Stimulated activated CD8-positive, alpha-beta memory T cell treated with anti-CD3 and anti-CD28 coated beads, Interleukin-15, amount 100 ng/mL, for 48 hours (primary cell): ENCODE measurements at regions not wholly inside any gene's neighbourhood (a gene's known extent, or its start where the extent isn't known, plus 50 kb on each side); places are given as distances from the start of the nearest gene placed in this dataset.
"Not testable (repeated sequence)": the region's sequence is repeated elsewhere in the genome, so short reads cannot be mapped to it uniquely, and the experiment has no call there.

Source experiments
- DNase-seq, 2 donors: peaks; one replicate each; pipeline ENCODE4 v3.0.0-alpha.2; 2020; ENCODE audit warnings: low read depth in 2 of 2

GRCh38 chr13:88717946-88718345, 1046.8 kb downstream of the SLITRK5 start:
- DNase-seq: no peak

GRCh38 chr13:88718781-88719180, 1047.6 kb downstream of the SLITRK5 start:
- DNase-seq: no peak

- DNase-seq: no peak
Measured at GRCh38 chr13:88726075-88726474, 1054.9 kb downstream of the SLITRK5 start.

- not testable (repeated sequence) for DNase-seq
Measured at GRCh38 chr13:88727236-88727635, 1056.1 kb downstream of the SLITRK5 start.

- no peak for DNase-seq
Measured at GRCh38 chr13:88729605-88730004, 1058.4 kb downstream of the SLITRK5 start.

GRCh38 chr13:88736026-88736425, 1064.9 kb downstream of the SLITRK5 start:
- DNase-seq: no peak

GRCh38 chr13:88739195-88739594, 1068.0 kb downstream of the SLITRK5 start:
- no peak for DNase-seq

- DNase-seq: no peak
Measured at GRCh38 chr13:88744289-88744688, 1073.1 kb downstream of the SLITRK5 start.

- no peak for DNase-seq
Measured at GRCh38 chr13:88745011-88745410, 1073.8 kb downstream of the SLITRK5 start.

GRCh38 chr13:88752041-88752440, 1080.9 kb downstream of the SLITRK5 start:
- no peak for DNase-seq

- no peak for DNase-seq
Measured at GRCh38 chr13:88754141-88754540, 1083.0 kb downstream of the SLITRK5 start.

GRCh38 chr13:88761145-88761544, 1090.0 kb downstream of the SLITRK5 start:
- DNase-seq: no peak

GRCh38 chr13:88764103-88764502, 1092.9 kb downstream of the SLITRK5 start:
- DNase-seq: no peak

- DNase-seq: no peak
Measured at GRCh38 chr13:88800505-88800904, 1129.3 kb downstream of the SLITRK5 start.

- no peak for DNase-seq
Measured at GRCh38 chr13:88801361-88801760, 1130.2 kb downstream of the SLITRK5 start.

- no peak for DNase-seq
Measured at GRCh38 chr13:88802886-88803285, 1131.7 kb downstream of the SLITRK5 start.

GRCh38 chr13:88806438-88806837, 1135.3 kb downstream of the SLITRK5 start:
- no peak for DNase-seq

GRCh38 chr13:88817560-88817959, 1146.4 kb downstream of the SLITRK5 start:
- DNase-seq: no peak

GRCh38 chr13:88823114-88823513, 1151.9 kb downstream of the SLITRK5 start:
- DNase-seq: no peak

GRCh38 chr13:88824218-88824617, 1153.0 kb downstream of the SLITRK5 start:
- no peak for DNase-seq

GRCh38 chr13:88840085-88840484, 1168.9 kb downstream of the SLITRK5 start:
- DNase-seq: no peak

GRCh38 chr13:88852293-88852692, 1181.1 kb downstream of the SLITRK5 start:
- not testable (repeated sequence) for DNase-seq

GRCh38 chr13:88857256-88857655, 1186.1 kb downstream of the SLITRK5 start:
- no peak for DNase-seq

GRCh38 chr13:88862095-88862620, 1191.0 kb downstream of the SLITRK5 start:
- no peak for DNase-seq
